GM18499 (cell line): ENCODE measurements at regions not wholly inside any gene's neighbourhood (a gene's known extent, or its start where the extent isn't known, plus 50 kb on each side); places are given as distances from the start of the nearest gene placed in this dataset.

ENCODE experiments used
- ATAC-seq: cut with Tn5 transposase; IDR thresholded peaks from one replicate; pipeline ENCODE4 v1.9.1; 2021; ENCODE audit warnings: moderate number of reproducible peaks; ENCODE audit not compliant: insufficient read depth, unreplicated experiment

DNA sequence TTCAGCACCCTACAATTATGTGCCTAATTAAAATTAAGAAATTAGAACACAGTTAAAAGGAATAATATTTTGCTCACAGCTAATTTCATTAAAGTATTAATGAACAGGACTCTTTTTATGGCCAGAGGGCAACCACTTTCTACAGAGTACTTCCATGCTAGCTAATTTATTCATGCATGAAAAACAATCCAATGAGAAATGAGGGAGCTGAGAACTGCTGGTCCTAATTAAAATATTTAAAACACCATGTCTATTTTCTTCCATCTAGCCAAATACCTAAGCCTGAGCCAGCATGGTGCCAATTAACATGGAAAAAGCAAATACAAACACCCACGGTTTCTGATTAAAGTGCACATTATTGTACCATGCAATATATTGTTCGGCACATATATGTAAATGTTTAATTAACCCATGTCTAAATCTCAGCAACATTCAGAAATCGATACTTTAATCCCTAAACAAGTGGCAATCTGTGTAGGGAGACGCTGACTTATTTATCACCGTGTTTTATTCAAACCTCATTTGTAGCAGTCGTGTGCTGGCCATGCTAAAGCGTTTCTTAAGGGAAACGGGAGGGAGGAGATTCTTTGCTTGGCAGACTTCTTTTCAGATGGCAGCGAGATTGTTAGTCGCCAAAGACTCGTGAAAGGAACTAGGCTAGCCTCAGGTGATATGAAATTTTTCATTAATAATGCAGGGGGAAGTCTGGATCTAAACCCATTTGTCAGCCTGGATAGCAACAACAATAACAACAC is 193.5 kb downstream of the ANXA2 start:
- no peak for ATAC-seq

DNA sequence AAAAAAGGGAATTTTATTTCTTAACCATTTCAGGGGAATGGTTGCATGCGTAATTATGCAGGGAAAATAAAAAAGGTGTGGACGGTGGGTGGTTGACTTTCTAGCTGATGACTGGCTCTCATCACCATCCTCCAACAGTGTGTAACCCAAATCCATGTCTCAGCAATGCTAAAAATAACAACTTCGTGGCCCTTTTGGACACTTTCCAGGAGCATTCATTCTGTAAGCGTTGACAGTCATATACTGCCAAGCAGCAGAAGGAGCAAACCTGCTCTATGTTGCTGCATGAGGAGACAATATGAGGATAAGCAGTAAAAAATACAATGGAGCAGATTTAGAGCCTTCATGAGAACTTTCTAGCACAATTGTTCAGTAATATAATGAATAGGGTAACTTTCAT is 189.1 kb downstream of the ANXA2 start:
- ATAC-seq: no peak

GRCh38 chr15:60212536-60212935 is 185.2 kb downstream of the ANXA2 start:
- ATAC-seq: no peak

DNA sequence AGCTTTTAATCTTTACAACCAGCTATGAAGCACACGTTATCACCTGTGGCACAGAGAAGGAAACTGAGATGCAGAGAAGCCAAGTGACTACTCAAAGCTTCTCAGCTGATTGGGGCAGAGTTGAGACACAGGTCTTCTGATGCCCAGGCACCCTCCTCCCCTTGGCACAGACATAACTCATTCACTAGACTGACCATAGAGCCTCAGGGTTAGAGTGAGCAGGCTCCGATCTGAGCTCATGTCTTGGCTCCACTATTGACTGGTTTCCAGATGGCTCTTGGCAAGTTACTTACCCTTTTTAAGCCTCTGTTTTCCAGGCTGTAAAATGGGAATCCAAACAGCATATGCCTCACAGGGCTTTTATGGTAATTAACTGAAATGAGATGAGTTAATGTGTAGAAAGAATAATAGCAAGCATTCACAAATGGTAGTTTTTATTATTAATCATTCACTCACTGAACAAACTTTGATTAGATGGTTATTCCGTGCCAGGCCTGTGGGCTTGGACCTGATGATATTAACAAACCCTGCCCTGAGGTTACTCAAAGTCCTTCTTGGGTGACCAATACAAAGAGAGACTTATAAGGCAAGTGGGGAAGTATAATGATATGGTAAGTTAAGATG is 184.3 kb downstream of the ANXA2 start:
- no peak for ATAC-seq

GRCh38 chr15:60214201-60214600 is 183.6 kb downstream of the ANXA2 start:
- ATAC-seq: no peak

GRCh38 chr15:60215225-60215963 is 182.4 kb downstream of the ANXA2 start:
- ATAC-seq: no peak

DNA sequence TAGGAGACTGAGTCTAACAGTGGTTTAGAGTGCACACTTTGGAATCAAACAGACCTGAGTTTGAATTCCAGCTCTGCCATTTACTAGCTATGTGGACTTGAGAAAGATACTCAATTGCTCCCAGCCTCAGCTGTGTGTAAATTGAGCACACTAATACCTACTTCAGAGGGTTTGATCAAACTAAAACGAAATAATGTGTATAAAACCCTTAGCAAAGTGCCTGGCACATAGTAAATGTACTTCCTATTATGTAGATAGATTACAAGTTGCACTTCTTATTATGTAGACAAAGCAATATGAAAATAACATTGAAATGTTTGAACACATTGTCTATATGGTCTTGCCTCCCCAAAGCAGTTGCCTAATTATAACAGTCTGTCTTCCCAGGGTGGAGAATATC is 180.6 kb downstream of the ANXA2 start:
- ATAC-seq: no peak

DNA sequence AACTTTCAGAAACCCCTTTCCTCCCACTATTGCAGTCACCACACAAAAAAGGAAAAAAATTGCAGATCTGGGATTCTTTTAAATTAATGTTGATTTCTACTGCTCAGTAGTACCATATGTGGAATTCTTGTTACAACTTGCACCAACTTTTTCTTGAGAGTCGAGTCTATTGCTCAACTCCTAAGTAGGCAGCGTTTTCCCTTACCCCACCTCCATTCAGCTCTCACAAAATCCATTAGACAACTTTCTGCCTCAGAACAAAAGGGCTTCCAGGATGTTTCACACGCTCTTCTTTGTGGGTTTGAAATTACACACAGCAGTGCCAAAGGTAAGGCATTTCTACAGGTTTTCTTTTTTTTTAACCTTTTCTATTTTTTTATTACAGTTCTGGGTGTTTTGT is 179.5 kb downstream of the ANXA2 start:
- ATAC-seq: no peak

DNA sequence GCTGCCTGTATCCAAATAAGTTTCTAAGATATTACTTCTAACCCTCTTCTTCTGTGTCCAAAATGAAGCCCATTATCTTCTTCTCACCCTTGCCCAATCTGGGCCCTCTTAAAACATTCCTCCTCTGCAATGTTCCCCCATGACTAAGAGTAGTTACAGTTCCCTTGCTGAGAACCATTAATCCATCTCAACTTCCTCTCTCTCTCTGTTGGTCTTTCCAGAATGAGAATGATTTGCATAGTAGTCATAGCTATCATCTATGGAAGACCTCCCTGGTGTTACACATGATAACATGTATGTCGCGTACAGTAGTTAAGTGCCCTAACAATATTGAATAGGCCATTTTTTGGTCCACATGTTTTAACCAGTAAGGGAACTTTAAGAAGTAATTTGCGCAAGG is 177.9 kb downstream of the ANXA2 start:
- ATAC-seq: no peak

GRCh38 chr15:60221356-60221755 is 176.4 kb downstream of the ANXA2 start:
- ATAC-seq: no peak

GRCh38 chr15:60222404-60222803 is 175.4 kb downstream of the ANXA2 start:
- ATAC-seq: no peak

GRCh38 chr15:60223176-60223575 is 174.6 kb downstream of the ANXA2 start:
- ATAC-seq: no peak

DNA sequence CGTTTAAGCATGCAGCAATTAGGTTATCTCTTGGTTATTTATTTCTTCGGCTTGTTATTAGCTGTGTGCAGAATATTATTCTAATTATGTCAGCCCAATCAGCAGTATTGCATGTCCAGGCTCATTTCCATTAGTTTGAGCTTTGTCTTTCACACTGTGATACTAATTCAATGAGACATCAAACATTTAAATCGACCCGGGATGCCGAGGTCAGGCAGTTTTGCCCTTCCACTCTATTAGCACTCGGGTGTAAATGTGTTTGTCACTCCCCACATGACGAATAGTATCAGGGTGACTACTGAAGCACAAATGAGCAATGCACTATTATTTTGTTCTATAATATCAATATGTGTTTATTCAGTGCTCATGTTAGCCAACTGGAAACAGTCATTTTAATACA is 170.9 kb downstream of the ANXA2 start:
- ATAC-seq: no peak

DNA sequence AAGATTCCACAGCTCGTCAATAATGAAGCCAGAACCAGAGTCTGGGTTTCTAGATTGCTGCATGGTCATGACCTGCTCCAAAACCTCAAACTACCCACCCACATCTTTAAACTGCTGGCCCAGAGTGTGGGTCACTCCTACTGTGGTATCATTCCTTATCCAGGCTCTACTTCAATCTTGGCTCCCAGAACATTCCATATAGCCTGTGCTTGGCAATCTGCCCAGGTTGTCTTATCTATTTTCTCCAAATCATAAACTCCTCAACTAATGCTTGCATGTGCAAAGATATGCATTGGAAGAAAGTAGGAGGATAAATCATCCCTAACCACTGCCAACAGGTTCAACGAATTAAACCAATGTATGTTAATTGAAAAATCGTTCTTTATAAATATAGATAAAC is 169.7 kb downstream of the ANXA2 start:
- ATAC-seq: no peak

GRCh38 chr15:60228619-60229018 is 169.2 kb downstream of the ANXA2 start:
- no peak for ATAC-seq

DNA sequence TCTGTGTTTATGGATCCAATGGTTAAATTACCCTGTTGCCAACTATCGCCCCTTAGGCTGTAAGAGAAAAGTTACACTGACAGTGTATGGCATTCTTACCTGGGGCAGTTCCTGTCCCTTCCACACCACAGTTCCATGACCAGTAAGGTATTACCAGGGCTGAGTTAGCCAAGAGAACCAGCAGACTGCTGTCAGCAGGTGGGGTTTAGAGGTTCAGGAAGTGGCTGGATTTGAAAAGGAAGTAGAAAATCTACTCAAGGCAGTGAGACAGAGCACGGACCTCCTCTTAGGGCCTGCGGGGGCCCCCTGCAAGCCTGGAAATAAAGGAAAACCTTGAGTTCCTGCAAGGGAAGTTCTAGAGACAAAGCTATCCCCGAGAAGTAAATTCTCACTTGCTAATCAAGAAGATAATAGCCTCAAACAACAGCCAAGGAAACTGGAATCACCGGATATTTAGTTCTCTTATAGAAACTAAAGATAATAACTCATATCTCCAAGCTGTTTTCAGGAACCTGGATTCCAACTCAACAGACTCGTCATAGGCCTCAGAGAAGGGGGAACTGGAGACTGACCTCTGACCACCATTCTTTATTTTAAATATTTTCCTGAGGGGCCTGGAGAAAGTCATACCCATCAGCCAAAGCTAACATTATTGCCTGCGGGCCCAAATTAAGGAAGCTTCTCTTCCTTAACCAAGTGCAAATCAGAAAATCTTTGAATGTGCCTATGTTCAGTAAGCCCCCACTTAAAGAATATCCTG is 161.7 kb downstream of the ANXA2 start:
- ATAC-seq: no peak

DNA sequence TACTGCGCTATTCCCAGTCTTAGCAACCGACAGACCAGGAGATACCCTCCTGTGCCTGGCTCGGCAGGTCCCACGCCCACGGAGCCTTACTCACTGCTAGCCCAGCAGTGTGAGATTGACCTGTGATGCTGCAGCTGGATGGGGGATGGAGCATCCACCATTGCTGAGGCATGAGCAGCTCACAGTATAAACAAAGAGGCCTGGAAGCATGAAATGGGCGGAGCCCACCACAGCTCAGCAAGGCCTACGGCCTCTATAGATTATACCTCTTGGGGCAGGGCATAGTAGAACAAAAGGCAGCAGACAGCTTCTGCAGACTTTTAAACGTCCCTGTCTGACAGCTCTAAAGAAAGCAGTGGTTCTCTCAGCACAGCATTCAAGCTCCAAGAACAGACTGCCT is 160.3 kb downstream of the ANXA2 start:
- no peak for ATAC-seq

DNA sequence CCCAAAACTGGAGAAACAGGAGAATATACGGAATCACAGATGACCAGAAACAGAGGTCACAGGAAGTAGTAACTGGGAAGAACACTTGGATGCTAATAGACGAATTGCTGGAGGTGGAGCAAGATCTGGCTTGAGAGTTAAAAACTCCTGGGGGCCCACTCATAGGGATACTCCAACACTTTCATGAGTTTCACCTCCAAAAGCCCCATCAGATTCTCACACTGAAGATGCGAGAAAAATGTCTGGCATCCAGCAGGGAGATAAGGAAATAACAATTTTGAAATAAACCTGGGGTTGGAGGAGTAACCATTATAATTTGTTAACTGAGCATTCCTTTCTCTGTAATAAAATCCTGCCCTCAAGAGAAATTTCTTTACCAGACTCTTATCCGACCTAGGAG is 154.0 kb downstream of the ANXA2 start:
- no peak for ATAC-seq

DNA sequence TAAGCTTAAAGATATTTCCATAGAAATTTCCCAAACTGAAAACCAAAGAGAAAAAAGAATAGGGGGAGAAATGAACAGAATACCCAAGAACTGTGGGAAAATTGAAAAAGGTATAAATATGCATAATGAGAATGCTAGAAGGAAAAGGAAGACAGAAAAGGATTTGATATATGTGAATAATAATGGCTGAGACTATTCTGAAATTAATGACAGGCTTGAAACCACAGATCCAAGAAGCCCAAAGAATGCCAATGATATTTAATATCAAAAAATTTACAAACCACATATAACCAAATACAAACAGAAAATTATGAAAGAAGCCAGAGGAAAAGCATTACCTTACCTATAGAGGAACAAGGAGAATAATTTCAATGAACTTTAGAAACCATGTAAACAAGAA is 153.0 kb downstream of the ANXA2 start:
- no peak for ATAC-seq

GRCh38 chr15:60250316-60250715 is 147.5 kb downstream of the ANXA2 start:
- ATAC-seq: no peak
